Stimulated activated naive B cell treated with anti-CD40 and anti-IgM and Interleukin-4, amounts not matched to agents 10 μg/mL and 1 μg/mL and 100 μg/mL, for 72 hours (primary cell): ENCODE measurements at regions not wholly inside any gene's neighbourhood (a gene's known extent, or its start where the extent isn't known, plus 50 kb on each side); places are given as distances from the start of the nearest gene placed in this dataset.

Experiments
- ATAC-seq, 2 donors: fragments of 150-1000 bp; cut with Tn5 transposase; replicated peaks; 2 replicates each; pipeline ENCODE4 v1.10.0; 2021; ENCODE audit warnings: moderate library complexity in 1 of 2
- DNase-seq: peaks from one replicate; pipeline ENCODE4 v3.0.0; 2021
- H3K27ac Mint-ChIP-seq: one replicate; pipeline ENCODE4 v1.8.0; 2022; ENCODE audit warnings: mild to moderate bottlenecking, mixed read lengths
- H3K27me3 Mint-ChIP-seq, 2 donors: one replicate each; pipeline ENCODE4 v1.8.0; 2022; ENCODE audit warnings: mixed read lengths in 2 of 2
- H3K36me3 Mint-ChIP-seq, 2 donors: one replicate each; pipeline ENCODE4 v1.8.0; 2022; ENCODE audit warnings: mixed read lengths in 2 of 2, mild to moderate bottlenecking in 1 of 2
- H3K4me1 Mint-ChIP-seq, 2 donors: one replicate each; pipeline ENCODE4 v1.8.0; 2022; ENCODE audit warnings: mixed read lengths in 2 of 2, mild to moderate bottlenecking in 1 of 2
- H3K4me3 Mint-ChIP-seq, 2 donors: one replicate each; pipeline ENCODE4 v1.8.0; 2022; ENCODE audit warnings: mild to moderate bottlenecking in 2 of 2, mixed read lengths in 2 of 2, moderate library complexity in 1 of 2
- H3K9me3 Mint-ChIP-seq, 2 donors: one replicate each; pipeline ENCODE4 v1.8.0; 2022; ENCODE audit warnings: mixed read lengths in 2 of 2, mild to moderate bottlenecking in 1 of 2

DNA sequence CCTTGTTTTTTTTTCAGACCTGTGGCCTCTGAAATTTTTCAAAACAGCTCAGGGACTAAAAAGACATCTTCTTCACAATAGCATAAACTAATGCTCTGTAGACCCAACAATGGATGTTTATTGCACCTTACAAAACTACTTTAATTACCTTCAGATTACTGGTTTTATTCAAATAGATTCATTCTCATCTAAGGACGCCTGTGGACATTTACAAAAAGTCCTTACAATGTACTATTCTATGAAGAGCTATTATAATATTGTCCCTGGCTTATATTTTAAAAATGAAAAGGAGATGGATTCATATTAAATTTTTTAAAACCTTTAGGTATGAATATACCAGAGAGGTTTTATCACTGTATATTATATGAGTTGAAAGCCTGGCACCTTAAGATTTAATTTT is 238.4 kb upstream of the NR5A2 start:
- Mint-ChIP-seq H3K27ac (no peak overlapping the region), H3K4me1 (peaks cover 0 to 2% of the 10 kb centered on the region in 2 donors), H3K36me3 (no peaks in the 10 kb centered on the region), H3K4me3 (no peak overlapping the region), H3K9me3 (no peaks in the 10 kb centered on the region), H3K27me3 (no peaks in the 10 kb centered on the region)
- DNase-seq (no peak), ATAC-seq (no peak)

DNA sequence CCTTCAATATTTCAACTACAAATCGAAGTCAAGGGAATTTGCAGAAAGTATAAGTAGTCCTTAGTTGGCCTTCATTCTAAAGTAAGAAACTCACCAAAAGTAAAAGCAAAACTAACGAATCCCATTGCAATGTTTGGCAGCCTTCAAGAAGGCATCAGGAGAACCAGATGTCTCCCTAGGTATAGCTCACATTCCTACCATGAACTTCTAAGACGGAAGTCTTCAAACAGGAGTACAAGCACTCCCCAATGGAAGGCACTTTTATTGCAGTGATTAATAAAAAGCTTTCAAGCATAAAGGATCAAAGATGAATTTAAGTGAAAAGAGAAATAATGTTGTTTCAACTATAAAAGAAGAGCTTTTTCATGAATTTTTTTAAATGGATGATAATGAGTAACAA is 236.0 kb upstream of the NR5A2 start:
- H3K9me3 Mint-ChIP-seq: peaks cover 0 to 3% of the 10 kb centered on the region in 2 donors
- H3K4me3 Mint-ChIP-seq: no peak overlapping the region
- H3K4me1 Mint-ChIP-seq: peaks cover 0 to 2% of the 10 kb centered on the region in 2 donors
- H3K27me3 Mint-ChIP-seq: no peaks in the 10 kb centered on the region
- H3K36me3 Mint-ChIP-seq: no peaks in the 10 kb centered on the region
- no peak for DNase-seq
- ATAC-seq: no peak
- no peak overlapping the region for H3K27ac Mint-ChIP-seq

DNA sequence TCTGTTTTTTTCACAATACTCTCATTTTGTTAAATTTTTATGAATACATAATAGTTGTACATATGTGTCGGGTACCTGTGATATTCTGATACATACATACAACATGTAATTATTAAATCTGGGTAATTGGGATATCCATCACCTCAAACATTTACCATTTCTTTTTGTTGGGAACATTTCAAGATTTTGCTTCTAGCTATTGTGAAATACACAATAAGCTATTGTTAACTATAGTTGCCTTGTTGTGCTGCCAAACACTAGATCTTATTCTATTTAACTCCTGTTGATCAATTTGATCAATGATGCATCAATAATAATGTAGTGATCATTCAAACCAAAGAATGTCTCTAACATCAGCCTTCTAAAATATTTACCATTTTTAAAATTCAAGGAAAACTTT is 234.6 kb upstream of the NR5A2 start:
- Mint-ChIP-seq H3K4me1 (peaks cover 0 to 2% of the 10 kb centered on the region in 2 donors), H3K36me3 (no peaks in the 10 kb centered on the region), H3K4me3 (no peak overlapping the region), H3K9me3 (peaks cover 0 to 3% of the 10 kb centered on the region in 2 donors), H3K27ac (no peak overlapping the region), H3K27me3 (peaks cover 0 to 5% of the 10 kb centered on the region in 2 donors)
- ATAC-seq: no peak
- DNase-seq: no peak

DNA sequence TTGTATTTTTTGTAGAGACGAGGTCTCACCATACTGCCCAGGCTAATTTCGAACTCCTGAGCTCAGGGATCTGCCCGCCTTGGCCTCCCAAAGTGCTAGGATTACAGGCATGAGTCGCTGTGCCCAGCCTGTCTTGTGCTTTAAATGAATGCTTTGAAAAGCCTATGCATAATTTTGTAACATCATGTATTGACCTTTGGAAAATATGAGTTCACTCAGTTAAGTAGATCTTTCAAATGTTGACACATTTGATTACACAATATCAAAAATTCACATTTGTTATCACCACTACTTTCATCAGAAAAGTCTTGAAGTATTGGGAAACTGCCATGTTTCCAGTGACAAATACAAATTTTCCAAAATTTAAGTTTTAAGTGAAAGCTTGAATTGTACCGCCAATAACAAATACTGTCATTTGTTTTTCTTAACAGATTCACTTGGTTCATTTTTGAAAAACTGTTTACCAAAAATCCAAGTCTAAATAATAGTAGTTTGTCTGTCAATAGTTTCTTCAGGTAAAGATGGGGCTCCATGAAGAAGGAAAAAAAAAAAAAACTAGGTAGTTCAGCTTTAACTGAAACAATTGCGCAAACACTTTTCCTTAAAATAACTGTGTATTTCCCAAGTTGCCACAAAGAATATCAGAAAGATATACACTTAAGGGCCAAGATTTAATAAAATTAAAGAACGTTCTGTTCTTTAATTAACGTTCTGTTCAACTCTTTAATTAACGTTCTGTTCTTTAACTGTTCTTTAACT is 233.2 kb upstream of the NR5A2 start:
- no peak overlapping the region for H3K27ac Mint-ChIP-seq

DNA sequence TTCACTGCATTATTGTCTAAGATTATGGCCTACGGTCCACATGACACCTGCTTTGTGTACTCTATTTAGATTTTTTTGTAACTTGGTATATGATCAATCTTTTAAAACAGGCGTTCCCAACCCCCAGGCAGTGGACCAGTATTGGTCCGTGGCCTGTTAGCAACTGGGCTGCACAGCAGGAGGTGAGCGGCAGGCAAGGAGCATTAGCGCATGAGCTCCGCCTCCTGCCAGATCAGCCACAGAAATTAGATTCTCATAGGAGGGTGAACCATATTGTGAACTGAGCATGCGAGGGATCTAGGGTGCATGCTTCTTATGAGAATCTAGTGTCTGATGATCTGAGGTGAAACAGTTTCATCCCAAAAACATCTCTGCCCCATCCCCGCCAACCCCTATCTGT is 228.4 kb upstream of the NR5A2 start:
- Mint-ChIP-seq H3K4me3 (no peak overlapping the region), H3K36me3 (no peaks in the 10 kb centered on the region), H3K27ac (no peak overlapping the region), H3K4me1 (no peaks in the 10 kb centered on the region), H3K27me3 (peaks cover 0 to 18% of the 10 kb centered on the region in 2 donors), H3K9me3 (peaks cover 0 to 3% of the 10 kb centered on the region in 2 donors)
- ATAC-seq (no peak), DNase-seq (no peak)

More for the DNA sequence above, 233.2 kb upstream of the NR5A2 start:
- Mint-ChIP-seq H3K9me3 (peaks cover 0 to 3% of the 10 kb centered on the region in 2 donors), H3K4me1 (peaks cover 0 to 2% of the 10 kb centered on the region in 2 donors), H3K27me3 (peaks cover 0 to 9% of the 10 kb centered on the region in 2 donors), H3K4me3 (no peak overlapping the region), H3K36me3 (no peaks in the 10 kb centered on the region)
- ATAC-seq (no peak), DNase-seq (no peak)

DNA sequence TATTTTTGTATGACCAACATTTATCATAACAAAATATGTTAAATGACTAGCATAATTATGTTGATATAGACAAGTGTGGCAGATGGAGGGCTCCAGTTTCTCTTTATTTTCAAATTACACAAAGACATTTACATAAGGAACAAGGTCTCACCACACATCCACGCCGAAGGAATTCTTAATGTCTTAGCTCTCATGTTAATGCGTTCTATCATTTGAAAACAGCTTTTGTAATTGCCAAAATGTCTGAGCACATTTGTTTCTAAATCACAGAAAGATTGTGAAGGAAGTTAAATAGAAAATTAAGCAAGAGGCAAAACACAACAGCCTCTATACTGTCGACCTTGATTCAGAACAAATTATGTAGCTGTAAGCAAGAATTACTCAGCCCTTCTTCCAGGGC is 223.0 kb upstream of the NR5A2 start:
- H3K4me1 Mint-ChIP-seq: no peaks in the 10 kb centered on the region
- DNase-seq (no peak), ATAC-seq (no peak)
- H3K27ac Mint-ChIP-seq: no peak overlapping the region
- no peaks in the 10 kb centered on the region for H3K9me3 Mint-ChIP-seq
- no peaks in the 10 kb centered on the region for H3K36me3 Mint-ChIP-seq
- H3K4me3 Mint-ChIP-seq: no peak overlapping the region
- H3K27me3 Mint-ChIP-seq: peaks cover 6 to 18% of the 10 kb centered on the region in 2 donors

DNA sequence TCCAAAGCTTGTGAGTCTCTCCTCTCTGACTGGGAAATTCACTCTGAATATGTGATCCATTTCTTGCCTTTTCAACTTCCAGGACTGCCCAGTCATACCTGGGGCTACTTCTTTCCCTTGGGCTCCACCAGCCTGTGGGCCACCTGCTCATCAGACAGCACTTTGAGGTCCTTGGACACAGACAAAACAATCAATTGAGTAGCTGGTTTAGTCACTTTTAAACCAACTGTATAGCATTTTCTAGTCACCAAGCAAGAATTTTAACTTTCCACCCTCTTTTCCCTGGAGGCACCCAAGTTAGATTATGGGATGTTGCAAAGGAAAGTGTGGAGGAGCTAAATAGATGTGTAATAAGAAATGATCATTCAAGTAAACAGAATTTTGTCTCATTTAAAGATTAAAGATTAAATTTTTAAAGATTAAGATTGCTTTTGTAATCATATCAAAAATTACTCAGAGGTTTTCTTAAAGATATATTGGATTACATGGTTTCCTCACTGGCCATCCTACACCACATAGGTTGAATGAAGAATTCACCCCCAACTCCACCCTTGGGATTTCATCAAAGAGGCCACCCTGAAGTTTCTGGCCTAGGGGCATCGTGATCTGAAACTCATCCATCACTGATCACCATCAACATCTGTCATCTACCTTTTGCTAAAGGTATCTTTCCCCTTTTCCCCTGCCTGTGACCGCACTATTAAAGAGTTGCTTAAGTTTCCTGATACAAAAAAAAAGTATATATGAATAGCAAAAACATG is 219.2 kb upstream of the NR5A2 start:
- H3K9me3 Mint-ChIP-seq: no peaks in the 10 kb centered on the region
- no peak overlapping the region for H3K4me3 Mint-ChIP-seq
- no peaks in the 10 kb centered on the region for H3K36me3 Mint-ChIP-seq
- ATAC-seq (no peak), DNase-seq (no peak)
- no peak overlapping the region for H3K27ac Mint-ChIP-seq
- H3K27me3 Mint-ChIP-seq: peaks cover 6 to 18% of the 10 kb centered on the region in 2 donors
- H3K4me1 Mint-ChIP-seq: no peaks in the 10 kb centered on the region

DNA sequence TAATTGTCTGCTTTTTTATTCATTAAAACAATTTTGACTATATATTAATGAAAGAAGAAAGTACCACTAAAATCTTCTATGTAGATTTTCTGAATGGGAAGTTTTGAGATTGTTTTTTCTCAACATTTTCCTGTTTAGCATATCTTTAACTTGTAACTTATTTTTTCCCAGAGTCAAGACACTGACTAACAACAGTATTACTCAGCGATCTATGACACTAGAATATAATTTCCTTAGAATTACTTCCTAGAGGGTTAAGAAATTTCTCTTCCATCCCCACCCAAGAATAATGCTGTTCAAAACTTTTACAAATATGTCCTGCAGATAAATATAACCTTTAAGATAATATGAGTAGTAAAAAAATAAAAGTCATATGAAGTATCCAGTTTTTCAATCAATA is 218.2 kb upstream of the NR5A2 start:
- no peak overlapping the region for H3K4me3 Mint-ChIP-seq
- DNase-seq: no peak
- H3K36me3 Mint-ChIP-seq: no peaks in the 10 kb centered on the region
- ATAC-seq: no peak
- H3K27ac Mint-ChIP-seq: no peak overlapping the region
- peaks cover 0 to 1% of the 10 kb centered on the region in 2 donors for H3K9me3 Mint-ChIP-seq
- no peaks in the 10 kb centered on the region for H3K4me1 Mint-ChIP-seq
- peaks cover 12 to 19% of the 10 kb centered on the region in 2 donors for H3K27me3 Mint-ChIP-seq

DNA sequence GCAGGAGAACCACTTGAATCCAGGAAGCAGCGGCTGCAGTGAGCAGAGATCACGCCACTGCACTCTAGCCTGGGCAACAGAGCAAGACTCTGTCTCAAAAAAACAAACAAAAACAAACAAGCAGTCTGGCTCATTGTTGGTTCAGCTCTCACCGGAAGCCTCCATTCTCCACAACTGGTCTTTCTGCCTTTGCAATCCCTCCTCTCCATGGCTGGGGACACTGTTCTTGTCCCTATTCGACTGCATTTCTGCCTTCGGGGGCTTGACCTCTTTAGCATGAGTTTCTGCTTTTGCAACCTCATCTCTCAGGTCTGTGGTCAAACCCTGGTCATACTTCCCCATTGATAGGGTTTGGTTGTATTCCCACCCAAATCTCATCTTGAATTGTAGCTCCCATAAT is 216.3 kb upstream of the NR5A2 start:
- Mint-ChIP-seq H3K27ac (no peak overlapping the region), H3K36me3 (peaks cover 0 to 1% of the 10 kb centered on the region in 2 donors), H3K27me3 (peaks cover 9 to 15% of the 10 kb centered on the region in 2 donors), H3K4me1 (no peaks in the 10 kb centered on the region), H3K4me3 (no peak overlapping the region), H3K9me3 (peaks cover 4 to 11% of the 10 kb centered on the region in 2 donors)
- ATAC-seq: no peak
- no peak for DNase-seq

DNA sequence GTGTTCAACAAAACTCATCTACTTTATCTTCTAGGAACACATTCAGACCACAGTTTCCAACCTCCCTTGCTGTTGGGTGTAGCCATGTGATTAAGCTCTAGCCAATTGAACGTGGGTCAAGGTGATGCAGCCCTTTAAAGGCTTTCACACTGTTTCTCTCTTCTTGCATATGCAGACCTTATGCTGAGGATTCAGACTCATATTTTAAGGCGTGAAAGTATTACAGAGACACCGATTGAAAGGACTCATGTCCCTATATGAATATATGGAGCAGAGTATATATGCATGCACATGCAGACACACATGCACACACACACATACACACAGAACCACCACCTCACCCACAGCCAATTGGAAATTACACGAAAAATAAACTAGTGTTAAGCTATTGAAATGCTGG is 214.3 kb upstream of the NR5A2 start:
- Mint-ChIP-seq H3K36me3 (peaks cover 0 to 1% of the 10 kb centered on the region in 2 donors), H3K4me3 (no peak overlapping the region), H3K4me1 (no peaks in the 10 kb centered on the region), H3K27me3 (peaks cover 9 to 10% of the 10 kb centered on the region in 2 donors), H3K27ac (no peak overlapping the region), H3K9me3 (peaks cover 8 to 11% of the 10 kb centered on the region in 2 donors)
- ATAC-seq (no peak), DNase-seq (no peak)

DNA sequence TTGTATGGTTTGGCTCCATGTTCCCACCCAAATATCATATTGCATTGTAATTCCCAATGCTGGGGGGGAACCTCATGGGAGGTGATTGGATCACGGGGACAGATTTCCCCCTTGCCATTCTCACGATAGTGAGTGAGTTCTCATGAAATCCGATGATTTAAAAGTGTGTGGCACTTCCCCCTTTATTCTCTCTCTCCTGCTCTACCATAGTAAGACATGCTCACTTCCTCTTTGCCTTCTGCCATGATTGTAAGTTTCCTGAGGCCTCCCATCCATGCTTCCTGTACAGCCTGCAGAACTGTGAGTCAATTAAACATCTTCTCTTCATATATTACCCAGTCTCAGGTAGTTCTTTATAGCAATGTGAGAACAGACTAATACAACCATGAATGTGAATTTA is 211.6 kb upstream of the NR5A2 start:
- H3K27ac Mint-ChIP-seq: no peak overlapping the region
- ATAC-seq (no peak), DNase-seq (no peak)
- H3K27me3 Mint-ChIP-seq: peaks cover 20 to 23% of the 10 kb centered on the region in 2 donors
- peaks cover 0 to 1% of the 10 kb centered on the region in 2 donors for H3K36me3 Mint-ChIP-seq
- no peaks in the 10 kb centered on the region for H3K4me1 Mint-ChIP-seq
- no peak overlapping the region for H3K4me3 Mint-ChIP-seq
- H3K9me3 Mint-ChIP-seq: peaks cover 8 to 11% of the 10 kb centered on the region in 2 donors

DNA sequence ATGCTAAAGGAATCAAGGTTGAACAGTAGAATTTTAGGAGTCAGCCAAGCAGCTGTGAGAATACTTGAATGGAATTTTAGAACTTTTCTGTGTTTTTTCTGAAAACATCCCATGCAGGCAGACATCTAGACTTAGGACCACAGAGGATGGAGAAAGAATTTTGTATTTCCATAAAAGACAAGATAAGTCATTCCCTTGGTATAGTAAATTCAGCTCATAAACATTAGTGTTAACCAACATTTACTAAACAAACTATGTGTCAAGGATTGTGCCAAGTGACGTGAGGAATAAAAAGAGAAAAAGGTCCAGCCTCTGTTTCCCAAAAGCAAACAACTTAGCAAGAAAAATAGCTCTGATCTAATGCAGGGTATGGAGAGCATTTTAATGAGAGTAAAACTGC is 210.2 kb upstream of the NR5A2 start:
- ATAC-seq: no peak
- Mint-ChIP-seq H3K27ac (no peak overlapping the region), H3K36me3 (peaks cover 0 to 1% of the 10 kb centered on the region in 2 donors), H3K27me3 (peaks cover 17 to 25% of the 10 kb centered on the region in 2 donors), H3K4me3 (no peak overlapping the region), H3K9me3 (peaks cover 8 to 11% of the 10 kb centered on the region in 2 donors), H3K4me1 (no peaks in the 10 kb centered on the region)
- DNase-seq: no peak

DNA sequence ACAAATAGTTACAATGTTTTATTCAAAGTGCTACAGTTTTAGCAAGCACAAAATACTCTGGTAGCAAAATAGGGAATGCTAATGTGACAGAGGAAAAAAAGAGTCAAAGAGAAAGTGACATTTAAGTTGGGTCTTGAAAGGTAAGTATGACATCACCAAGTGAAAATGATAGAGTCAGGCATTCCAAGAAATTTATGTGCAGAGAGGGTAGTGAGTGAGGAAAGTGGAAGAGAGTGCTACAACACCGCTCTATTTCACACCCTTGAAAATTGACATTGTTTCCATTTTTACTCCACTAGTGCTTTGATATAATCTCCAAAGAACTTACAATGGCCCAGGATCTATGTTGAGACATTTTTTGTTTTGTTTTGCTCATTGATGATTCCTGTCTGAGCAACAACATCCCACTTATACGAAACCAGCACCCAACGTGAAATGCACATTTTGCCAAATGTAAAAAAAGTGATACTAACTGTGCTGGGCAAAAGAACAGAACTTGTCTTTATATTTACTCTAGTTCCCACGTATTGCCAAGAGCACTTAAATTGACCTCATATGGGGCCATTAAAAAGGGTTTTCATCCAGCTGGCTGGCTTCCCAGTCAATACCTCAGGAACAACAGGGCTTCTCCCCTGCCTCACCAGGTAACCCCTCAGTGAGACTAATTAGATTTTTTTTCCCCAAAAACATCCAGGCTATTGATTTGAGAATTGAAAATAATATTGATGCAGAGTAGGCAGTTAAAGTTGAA is 206.3 kb upstream of the NR5A2 start:
- DNase-seq: no peak
- ATAC-seq: no peak
- Mint-ChIP-seq H3K36me3 (no peaks in the 10 kb centered on the region), H3K4me1 (no peaks in the 10 kb centered on the region), H3K27me3 (peaks cover 16 to 23% of the 10 kb centered on the region in 2 donors), H3K9me3 (peaks cover under 1 to 4% of the 10 kb centered on the region in 2 donors), H3K27ac (no peak overlapping the region), H3K4me3 (no peak overlapping the region)

DNA sequence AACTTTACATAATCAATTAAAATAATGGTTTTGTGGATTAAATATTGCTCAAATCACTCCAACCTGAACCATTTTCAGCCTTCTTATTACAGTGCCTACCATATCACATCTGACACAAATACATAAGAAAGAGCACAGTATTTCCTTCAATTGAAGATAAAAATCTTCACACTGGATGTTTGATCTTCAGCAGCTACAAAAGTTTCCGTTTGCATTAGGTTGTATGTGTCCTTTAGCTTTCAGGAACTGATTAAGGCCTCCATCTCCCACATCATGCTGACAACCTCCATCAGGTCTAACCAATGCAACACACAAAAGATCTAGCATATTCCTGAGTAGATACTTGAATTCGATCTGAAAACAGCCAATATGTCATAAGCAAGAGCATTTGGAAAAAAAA is 195.1 kb upstream of the NR5A2 start:
- Mint-ChIP-seq H3K36me3 (peaks cover 5 to 6% of the 10 kb centered on the region in 2 donors), H3K4me1 (no peaks in the 10 kb centered on the region), H3K9me3 (peaks cover 5 to 11% of the 10 kb centered on the region in 2 donors), H3K27me3 (peaks cover 26 to 27% of the 10 kb centered on the region in 2 donors), H3K4me3 (no peak overlapping the region), H3K27ac (no peak overlapping the region)
- ATAC-seq (no peak), DNase-seq (no peak)
